Activated CD4-positive, alpha-beta memory T cell treated with anti-CD3 and anti-CD28 coated beads for 36 hours (primary cell): ENCODE measurements at regions not wholly inside any gene's neighbourhood (a gene's known extent, or its start where the extent isn't known, plus 50 kb on each side); places are given as distances from the start of the nearest gene placed in this dataset.

Experiments used
- CTCF ChIA-PET: fragments of 350-600 bp; sonication (Branson Sonifier 250); formaldehyde crosslinking; loops from one replicate; lab custom pipeline; 2021; ENCODE audit warnings: antibody characterized with exemption, inconsistent platforms; lab: Charles Lee
- POLR2A ChIA-PET: fragments of 350-600 bp; sonication (Branson Sonifier 250); formaldehyde crosslinking; loops from one replicate; lab custom pipeline; 2021; ENCODE audit warnings: antibody characterized with exemption; lab: Charles Lee
- DNase-seq: peaks from one replicate; pipeline ENCODE4 v3.0.0-alpha.2; 2020
- H3K27ac Mint-ChIP-seq: one replicate; pipeline ENCODE4 v1.8.0; 2021; ENCODE audit warnings: mixed read lengths
- H3K27me3 Mint-ChIP-seq: one replicate; pipeline ENCODE4 v1.8.0; 2021; ENCODE audit warnings: mixed read lengths
- H3K36me3 Mint-ChIP-seq: one replicate; pipeline ENCODE4 v1.8.0; 2021; ENCODE audit warnings: mixed read lengths
- H3K4me1 Mint-ChIP-seq: one replicate; pipeline ENCODE4 v1.8.0; 2021; ENCODE audit warnings: low read depth, mixed read lengths
- H3K4me3 Mint-ChIP-seq: one replicate; pipeline ENCODE4 v1.8.0; 2021; ENCODE audit warnings: mild to moderate bottlenecking, mixed read lengths
- H3K9me3 Mint-ChIP-seq: one replicate; pipeline ENCODE4 v1.8.0; 2021; ENCODE audit warnings: mixed read lengths
- intact Hi-C: fragments of 100-400 bp; cut with micrococcal nuclease; formaldehyde crosslinking; loops from one replicate; pipeline ENCODE4 v1.15.1; 2023

DNA sequence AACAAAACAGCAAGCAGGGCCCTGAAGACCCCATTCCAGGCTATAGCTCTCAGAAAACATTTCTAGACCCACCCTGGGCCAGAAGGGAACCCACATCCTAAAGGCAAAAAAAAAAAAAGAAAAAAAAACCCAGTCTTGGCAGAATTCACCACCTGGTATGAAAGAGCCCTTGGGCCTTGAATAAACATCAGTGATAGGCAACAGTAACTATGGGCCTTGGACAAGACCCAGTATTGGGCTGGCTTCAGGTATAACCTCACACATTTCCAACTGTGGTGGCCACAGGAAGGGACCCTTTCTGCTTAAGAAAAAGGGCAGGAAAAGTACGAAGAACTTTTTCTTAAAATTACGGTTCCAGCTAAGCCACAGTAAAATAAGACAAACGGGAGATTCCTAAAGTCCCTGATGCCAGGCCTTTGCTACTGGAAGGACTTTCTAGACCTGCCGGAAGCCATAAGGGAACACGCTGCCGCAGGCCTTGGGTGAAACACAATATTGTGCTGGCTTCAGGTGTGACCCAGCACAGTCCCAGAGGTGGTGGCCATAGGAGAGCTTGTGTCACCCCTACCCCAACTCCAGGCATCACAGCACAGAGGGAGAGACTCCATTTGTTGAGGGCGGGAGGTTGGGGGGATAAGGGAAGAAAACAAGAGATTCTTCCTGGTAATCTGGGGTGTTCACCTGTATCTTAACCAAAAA, 505.2 kb upstream of the RGMB start:
- intact Hi-C loops: no loop called here
- Mint-ChIP-seq H3K36me3 (no peaks in the 10 kb centered on the region), H3K9me3 (no peaks in the 10 kb centered on the region), H3K4me3 (no peak overlapping the region), H3K27me3 (no peaks in the 10 kb centered on the region), H3K27ac (no peak overlapping the region), H3K4me1 (no peaks in the 10 kb centered on the region)
- ChIA-PET CTCF (interaction anchor here (0.7 kb wide), 1 partner anchor 481 kb away, joined by 3 read pairs; no protein-coding TSS in a partner anchor), POLR2A (no interaction called here)
- DNase-seq: no peak

DNA sequence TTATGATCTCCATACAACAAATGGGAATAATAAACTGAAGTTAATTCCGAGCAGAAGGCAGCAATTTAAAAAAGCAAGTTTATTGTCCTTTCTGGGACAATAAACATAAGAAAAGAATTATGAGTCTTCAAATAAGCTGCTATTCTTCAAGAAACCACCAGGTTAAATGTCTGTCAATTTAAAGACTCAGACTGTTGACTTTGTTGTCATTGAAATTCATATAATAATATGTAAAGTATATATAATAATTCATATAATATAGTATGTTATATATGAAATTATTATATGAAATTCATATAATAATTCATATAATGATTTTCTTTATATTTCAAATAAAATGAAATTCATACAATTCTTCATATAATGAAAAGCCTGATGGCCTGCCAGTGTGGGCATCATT, 497.5 kb upstream of the RGMB start:
- ChIA-PET POLR2A (no interaction called here), CTCF (no interaction called here)
- DNase-seq: no peak
- H3K27ac Mint-ChIP-seq: no peak overlapping the region
- H3K4me3 Mint-ChIP-seq: no peak overlapping the region
- intact Hi-C loops: no loop called here
- H3K36me3 Mint-ChIP-seq: no peaks in the 10 kb centered on the region
- no peaks in the 10 kb centered on the region for H3K27me3 Mint-ChIP-seq
- no peaks in the 10 kb centered on the region for H3K4me1 Mint-ChIP-seq
- H3K9me3 Mint-ChIP-seq: no peaks in the 10 kb centered on the region

DNA sequence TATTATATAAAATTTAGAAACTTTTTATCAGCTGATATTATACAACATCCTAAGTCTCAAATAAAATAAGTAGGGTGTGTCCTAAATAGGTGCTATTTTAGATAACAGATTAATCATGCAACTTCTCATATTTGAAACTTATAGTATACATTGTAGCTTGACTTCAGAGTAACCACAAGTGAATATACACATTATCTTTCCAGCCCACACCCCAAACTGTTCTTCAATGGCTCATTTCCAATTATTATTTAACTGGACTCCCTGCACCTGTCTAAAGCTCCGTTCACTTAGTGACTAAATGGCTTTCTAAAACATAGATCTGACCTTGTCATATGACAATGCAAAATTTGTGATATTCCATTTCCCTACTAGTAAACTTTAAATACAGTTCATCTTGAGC, 490.9 kb upstream of the RGMB start:
- POLR2A ChIA-PET: no interaction called here
- H3K4me1 Mint-ChIP-seq: no peaks in the 10 kb centered on the region
- no peak for DNase-seq

GRCh38 chr5:98292496-98292895, 481.0 kb upstream of the RGMB start:
- Mint-ChIP-seq H3K4me3 (no peak overlapping the region), H3K9me3 (no peaks in the 10 kb centered on the region), H3K27me3 (no peaks in the 10 kb centered on the region), H3K27ac (no peak overlapping the region), H3K4me1 (no peaks in the 10 kb centered on the region), H3K36me3 (no peaks in the 10 kb centered on the region)
- POLR2A ChIA-PET: no interaction called here
- intact Hi-C loops: no loop called here
- CTCF ChIA-PET: no interaction called here
- no peak for DNase-seq

More for the DNA sequence above, 490.9 kb upstream of the RGMB start:
- Mint-ChIP-seq H3K4me3 (no peak overlapping the region), H3K27me3 (peaks cover 4% of the 10 kb centered on the region), H3K27ac (no peak overlapping the region), H3K9me3 (no peaks in the 10 kb centered on the region), H3K36me3 (no peaks in the 10 kb centered on the region)
- intact Hi-C loops: no loop called here
- CTCF ChIA-PET: no interaction called here

DNA sequence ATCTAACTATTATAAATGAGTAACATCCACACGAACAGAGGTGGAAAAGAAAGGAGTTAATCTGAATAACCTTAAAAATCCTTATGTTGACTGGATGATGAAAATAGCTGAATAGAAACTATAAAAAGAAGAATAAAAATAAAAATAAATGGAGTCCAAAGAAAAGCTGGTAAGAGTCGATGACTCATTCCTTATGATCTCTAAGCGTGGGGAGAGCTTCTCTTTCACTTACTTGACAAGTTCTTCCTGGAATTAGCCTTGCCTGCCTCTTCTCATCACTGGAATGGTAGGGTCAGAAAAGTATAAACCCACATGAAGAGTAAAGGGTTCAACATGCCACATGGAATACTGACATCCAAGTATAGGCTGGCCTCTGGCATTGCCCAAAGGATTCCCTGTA, 477.0 kb upstream of the RGMB start:
- Mint-ChIP-seq H3K4me1 (no peaks in the 10 kb centered on the region), H3K27ac (no peak overlapping the region), H3K9me3 (no peaks in the 10 kb centered on the region), H3K36me3 (no peaks in the 10 kb centered on the region), H3K4me3 (no peak overlapping the region), H3K27me3 (peaks cover 7% of the 10 kb centered on the region)
- DNase-seq: no peak
- ChIA-PET CTCF (no interaction called here), POLR2A (no interaction called here)
- intact Hi-C loops: no loop called here

GRCh38 chr5:98299435-98299834, 474.0 kb upstream of the RGMB start:
- ChIA-PET CTCF (no interaction called here), POLR2A (no interaction called here)
- intact Hi-C loops: no loop called here
- Mint-ChIP-seq H3K4me1 (no peaks in the 10 kb centered on the region), H3K9me3 (no peaks in the 10 kb centered on the region), H3K4me3 (no peak overlapping the region), H3K36me3 (no peaks in the 10 kb centered on the region), H3K27me3 (peaks cover 10% of the 10 kb centered on the region), H3K27ac (no peak overlapping the region)
- no peak for DNase-seq

DNA sequence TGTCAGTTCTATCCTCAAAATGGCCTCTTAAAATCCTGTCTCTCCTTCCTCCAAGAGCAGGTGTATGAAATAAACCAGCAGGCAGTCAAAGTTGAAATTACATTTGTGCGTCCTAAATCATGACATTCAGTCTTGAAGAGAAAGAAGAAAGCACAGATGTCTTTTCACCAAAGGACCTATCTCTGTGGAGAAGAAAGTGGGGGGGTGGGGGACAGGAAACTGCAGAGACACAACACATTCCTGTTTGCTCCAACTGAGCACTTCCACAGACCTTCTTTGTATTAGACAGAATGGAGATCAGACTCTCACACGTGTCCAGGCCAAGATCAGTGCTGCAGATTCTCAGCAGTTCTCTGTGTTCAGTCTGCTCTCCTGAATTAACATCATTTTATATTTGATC, 471.9 kb upstream of the RGMB start:
- Mint-ChIP-seq H3K4me3 (no peak overlapping the region), H3K36me3 (no peaks in the 10 kb centered on the region), H3K27me3 (peaks cover 10% of the 10 kb centered on the region), H3K27ac (no peak overlapping the region), H3K4me1 (no peaks in the 10 kb centered on the region), H3K9me3 (no peaks in the 10 kb centered on the region)
- no peak for DNase-seq
- intact Hi-C loops: no loop called here
- POLR2A ChIA-PET: no interaction called here
- CTCF ChIA-PET: no interaction called here

DNA sequence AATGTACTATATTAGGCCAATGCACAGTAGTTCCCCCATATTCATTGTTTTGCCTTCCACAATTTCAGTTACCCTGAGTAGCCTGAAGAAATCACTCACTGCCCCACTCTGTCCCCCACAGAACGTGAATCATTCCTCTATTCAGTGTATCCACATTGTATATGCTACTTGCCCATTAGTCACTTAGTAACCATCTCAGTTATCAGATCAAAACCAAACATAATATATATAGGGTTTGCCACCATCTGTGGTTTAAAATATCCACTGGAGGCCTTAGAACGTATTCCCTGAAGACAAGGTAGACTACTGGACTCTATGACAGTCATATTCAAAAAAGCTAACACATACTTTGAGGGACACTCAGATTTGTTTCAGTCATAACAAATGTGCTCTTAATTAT, 465.7 kb upstream of the RGMB start:
- CTCF ChIA-PET: no interaction called here
- no peaks in the 10 kb centered on the region for H3K36me3 Mint-ChIP-seq
- no peaks in the 10 kb centered on the region for H3K27me3 Mint-ChIP-seq
- peaks cover 8% of the 10 kb centered on the region for H3K4me1 Mint-ChIP-seq
- intact Hi-C loops: no loop called here
- no peaks in the 10 kb centered on the region for H3K9me3 Mint-ChIP-seq
- H3K4me3 Mint-ChIP-seq: no peak overlapping the region
- DNase-seq: no peak
- POLR2A ChIA-PET: no interaction called here
- H3K27ac Mint-ChIP-seq: no peak overlapping the region

- H3K9me3 Mint-ChIP-seq: no peaks in the 10 kb centered on the region
- peaks cover 8% of the 10 kb centered on the region for H3K4me1 Mint-ChIP-seq
- ChIA-PET CTCF (no interaction called here), POLR2A (no interaction called here)
- DNase-seq: no peak
- no peaks in the 10 kb centered on the region for H3K36me3 Mint-ChIP-seq
- H3K4me3 Mint-ChIP-seq: no peak overlapping the region
- no peaks in the 10 kb centered on the region for H3K27me3 Mint-ChIP-seq
- no peak overlapping the region for H3K27ac Mint-ChIP-seq
- intact Hi-C loops: no loop called here
Observed at GRCh38 chr5:98308231-98308630, 465.2 kb upstream of the RGMB start.

DNA sequence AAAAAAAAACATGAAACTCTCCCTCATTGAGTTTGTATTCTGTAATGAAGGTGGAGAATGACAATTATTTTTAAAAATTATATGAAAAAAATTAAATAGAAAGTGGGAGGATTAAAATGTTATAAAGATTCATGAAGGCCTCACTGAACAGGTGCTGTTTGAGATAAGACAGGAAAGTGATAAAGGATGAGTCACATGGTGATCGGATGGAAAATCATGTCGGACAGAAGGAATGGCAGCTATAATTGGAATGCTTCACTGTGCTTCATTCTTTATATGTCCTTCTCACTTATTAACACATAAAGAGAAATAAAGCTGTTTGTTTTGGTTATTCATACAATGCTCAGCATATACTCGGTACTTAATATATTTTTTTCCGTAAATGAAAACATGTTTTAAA, 464.5 kb upstream of the RGMB start:
- no peak overlapping the region for H3K27ac Mint-ChIP-seq
- no peak for DNase-seq
- POLR2A ChIA-PET: no interaction called here
- intact Hi-C loops: loop anchor here (1.0 kb wide), 1 partner anchor 718 kb away; no protein-coding TSS in a partner anchor
- peaks cover 8% of the 10 kb centered on the region for H3K4me1 Mint-ChIP-seq
- CTCF ChIA-PET: no interaction called here
- H3K36me3 Mint-ChIP-seq: no peaks in the 10 kb centered on the region
- no peak overlapping the region for H3K4me3 Mint-ChIP-seq
- H3K9me3 Mint-ChIP-seq: no peaks in the 10 kb centered on the region
- no peaks in the 10 kb centered on the region for H3K27me3 Mint-ChIP-seq

DNA sequence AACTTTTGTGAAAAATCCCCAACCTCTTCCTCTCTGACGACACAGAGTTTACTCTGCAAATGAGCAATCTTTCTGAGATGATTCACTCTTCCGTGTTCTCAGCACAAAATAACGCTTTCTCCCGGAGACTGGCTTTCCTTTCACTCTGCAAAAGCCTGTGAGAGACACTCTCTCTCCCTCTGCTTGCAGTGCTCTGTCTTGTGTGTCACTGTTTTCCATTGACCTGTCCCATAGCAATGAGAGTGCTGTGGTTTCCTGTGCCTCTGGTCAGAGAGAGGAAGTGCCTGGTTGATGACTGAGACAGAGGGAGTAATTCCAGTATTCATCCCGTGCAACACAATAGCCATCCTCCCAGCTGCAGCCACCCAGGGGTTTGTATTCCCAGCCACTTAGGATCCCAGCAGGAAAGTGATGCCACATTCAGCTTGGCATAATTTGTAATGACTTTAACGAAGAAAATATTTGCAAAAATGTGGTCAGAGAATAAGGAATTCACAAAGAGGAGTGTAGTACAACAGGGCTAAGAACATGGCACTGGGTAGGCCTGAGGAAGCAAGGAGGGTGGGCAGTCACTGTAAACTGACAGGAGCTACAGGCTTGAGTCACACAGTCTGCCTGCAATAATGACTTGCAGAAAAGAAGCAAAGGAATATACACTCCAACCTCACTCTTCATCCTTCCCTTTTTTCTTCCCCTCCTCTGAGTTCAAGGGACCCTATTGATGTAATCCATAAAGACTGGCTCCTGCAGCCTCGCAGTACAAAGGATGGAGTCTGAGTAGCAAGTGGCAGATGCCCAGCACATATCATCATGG, 463.5 kb upstream of the RGMB start:
- POLR2A ChIA-PET: no interaction called here
- no peak overlapping the region for H3K4me3 Mint-ChIP-seq
- H3K36me3 Mint-ChIP-seq: no peaks in the 10 kb centered on the region
- intact Hi-C loops: loop anchor here (1.0 kb wide), 1 partner anchor 717 kb away; no protein-coding TSS in a partner anchor
- H3K27me3 Mint-ChIP-seq: no peaks in the 10 kb centered on the region
- CTCF ChIA-PET: no interaction called here
- H3K9me3 Mint-ChIP-seq: no peaks in the 10 kb centered on the region
- peaks cover 8% of the 10 kb centered on the region for H3K4me1 Mint-ChIP-seq
- DNase-seq: peak; percentile 37
- H3K27ac Mint-ChIP-seq: no peak overlapping the region

DNA sequence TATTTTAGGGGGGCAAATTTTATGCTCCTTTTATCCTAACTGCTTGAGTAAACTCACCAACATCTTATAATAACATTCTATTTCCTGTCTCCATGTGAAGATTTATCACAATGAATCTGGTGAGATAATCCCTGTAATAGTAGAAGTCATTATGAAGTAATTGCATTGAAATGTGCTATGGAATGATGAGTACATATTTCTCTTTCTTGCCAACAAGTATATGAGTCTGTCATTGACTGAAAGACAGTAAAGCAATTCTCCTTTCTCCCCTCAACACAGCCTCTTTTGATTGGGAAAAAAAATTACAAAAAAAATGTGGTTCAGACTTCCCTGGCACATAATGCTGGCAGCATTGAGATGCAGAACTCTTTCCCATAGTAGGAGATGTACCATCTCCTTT, 459.2 kb upstream of the RGMB start:
- no peaks in the 10 kb centered on the region for H3K36me3 Mint-ChIP-seq
- intact Hi-C loops: no loop called here
- no peak overlapping the region for H3K4me3 Mint-ChIP-seq
- H3K27ac Mint-ChIP-seq: no peak overlapping the region
- no peak for DNase-seq
- no peaks in the 10 kb centered on the region for H3K27me3 Mint-ChIP-seq
- ChIA-PET POLR2A (no interaction called here), CTCF (no interaction called here)
- no peaks in the 10 kb centered on the region for H3K9me3 Mint-ChIP-seq
- peaks cover 8% of the 10 kb centered on the region for H3K4me1 Mint-ChIP-seq

DNA sequence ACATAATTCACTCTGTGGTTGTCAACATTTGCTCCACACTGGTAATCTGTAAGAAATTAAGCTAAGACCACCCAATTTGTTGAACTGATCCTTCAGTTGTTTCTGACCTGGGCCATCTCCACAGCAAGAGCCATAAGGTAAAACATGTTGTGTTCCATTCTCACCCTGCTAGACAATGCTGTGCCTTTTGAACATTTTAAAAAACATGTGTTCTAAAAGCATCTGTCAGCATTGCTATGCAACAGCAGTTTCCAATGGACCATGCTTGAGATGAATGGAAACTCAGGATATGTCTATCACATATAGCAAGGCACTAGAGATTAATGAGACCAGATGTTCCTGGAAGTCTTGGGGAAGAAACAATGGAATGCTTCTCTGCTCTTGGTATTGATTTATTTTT, 455.1 kb upstream of the RGMB start:
- H3K36me3 Mint-ChIP-seq: no peaks in the 10 kb centered on the region
- DNase-seq: no peak
- POLR2A ChIA-PET: no interaction called here
- H3K9me3 Mint-ChIP-seq: no peaks in the 10 kb centered on the region
- no peaks in the 10 kb centered on the region for H3K4me1 Mint-ChIP-seq
- no peaks in the 10 kb centered on the region for H3K27me3 Mint-ChIP-seq
- no peak overlapping the region for H3K4me3 Mint-ChIP-seq
- intact Hi-C loops: no loop called here
- no peak overlapping the region for H3K27ac Mint-ChIP-seq
- CTCF ChIA-PET: no interaction called here
